K562 (cell line): ENCODE measurements at regions not wholly inside any gene's neighbourhood (a gene's known extent, or its start where the extent isn't known, plus 50 kb on each side); places are given as distances from the start of the nearest gene placed in this dataset.

Source experiments
- ATAC-seq: fragments of 200-7000 bp; cut with Tn5 transposase; 3 replicates; pipeline ENCODE4 v1.9.1; 2020; ENCODE audit warnings: moderate library complexity
- BruUV-seq: library from RNA; stranded (reverse); fragments of 400-500 nt; replicated peaks from 2 replicates; lab custom pipeline; 2021; lab: Mats Ljungman, UMichigan
- CTCF ChIA-PET: fragments of 300-600 bp; formaldehyde crosslinking; extraction: SDS; loops from one replicate; lab custom pipeline; 2021; ENCODE audit warnings: low intra/inter-chr PET ratio; lab: Yijun Ruan, JAX
- POLR2A ChIA-PET: fragments of 300-600, 350-650 bp; sonication (Branson Sonifier 250); formaldehyde crosslinking; extraction: SDS; loops from one replicate; lab custom pipeline; 2021; ENCODE audit warnings: antibody characterized with exemption, inconsistent platforms; lab: Yijun Ruan, JAX
- DNase-seq, 4 experiments: peaks; one replicate each; pipeline versions ENCODE4 v3.0.0 to v3.0.0-alpha.2; 2011 to 2018; ENCODE audit warnings: low spot score in 3 of 4, mixed read lengths in 3 of 4; ENCODE audit errors: extremely low read depth in 1 of 4
- FAIRE-seq: peaks from 2 replicates; lab custom pipeline; 2011; peaks lifted over from hg19 to GRCh38; lab: Jason Lieb, UNC
- H2AFZ ChIP-seq: 2 replicates; pipeline ENCODE4 v1.6.0; 2011; ENCODE audit warnings: low read depth, low read length, control low read depth, inconsistent platforms
- H3K27ac ChIP-seq: fragments of 200-600 bp; 3 replicates; pipeline ENCODE4 v1.8.0; 2011; ENCODE audit warnings: low read depth, mild to moderate bottlenecking, control low read depth, inconsistent platforms, low read length, moderate library complexity, mixed read lengths; ENCODE audit errors: extremely low read depth
- H3K27me3 ChIP-seq, 2 experiments: fragments of 300-600 bp in 1 of 2; 2 replicates in 1 of 2; 3 replicates in 1 of 2; pipeline versions ENCODE4 v1.6.0 to v1.8.0; 2011; ENCODE audit warnings: inconsistent platforms in 2 of 2, low read length in 2 of 2, mild to moderate bottlenecking in 1 of 2, mixed read lengths in 1 of 2, moderate library complexity in 1 of 2; ENCODE audit not compliant: control insufficient read depth in 2 of 2, insufficient read depth in 2 of 2
- H3K36me3 ChIP-seq: fragments of 300-600 bp; 3 replicates; pipeline ENCODE4 v1.8.0; 2011; ENCODE audit warnings: mild to moderate bottlenecking, low read length, inconsistent platforms; ENCODE audit not compliant: control insufficient read depth, insufficient read depth
- H3K4me1 ChIP-seq, 2 experiments: fragments of 200-600 bp in 1 of 2; replicated peaks in 1 of 2; 2 replicates in 1 of 2; 3 replicates in 1 of 2; pipeline versions ENCODE4 v1.5.1 to v1.8.0; 2011; ENCODE audit warnings: inconsistent platforms in 2 of 2, low read length in 2 of 2, mild to moderate bottlenecking in 1 of 2, mixed read lengths in 1 of 2, moderate library complexity in 1 of 2; ENCODE audit not compliant: control insufficient read depth in 2 of 2, insufficient read depth in 2 of 2
- H3K4me2 ChIP-seq: 2 replicates; pipeline ENCODE4 v1.6.1; 2011; ENCODE audit warnings: low read length, control low read depth, inconsistent platforms, mixed read lengths; ENCODE audit not compliant: insufficient read depth
- H3K4me3 ChIP-seq: fragments of 200-600 bp; sonication (generic), shearing (Covaris generic); 2 replicates; pipeline ENCODE4 v1.5.1; 2016; ENCODE audit warnings: control low read depth, inconsistent platforms
- H3K79me2 ChIP-seq: fragments of 200-600 bp; 3 replicates; pipeline ENCODE4 v1.8.0; 2011; ENCODE audit warnings: low read length, inconsistent platforms; ENCODE audit not compliant: control insufficient read depth, insufficient read depth
- H3K9ac ChIP-seq, 2 experiments: 2 replicates each; pipeline versions ENCODE4 v1.6.0 to v1.6.1; 2011; ENCODE audit warnings: low read depth in 2 of 2, low read length in 2 of 2, control low read depth in 1 of 2, inconsistent platforms in 1 of 2, mild to moderate bottlenecking in 1 of 2, mixed read lengths in 1 of 2; ENCODE audit not compliant: insufficient read depth in 1 of 2
- H3K9me1 ChIP-seq: one replicate; pipeline ENCODE4 v1.6.0; 2011; ENCODE audit warnings: inconsistent platforms, mild to moderate bottlenecking, low read length, moderate library complexity; ENCODE audit not compliant: control insufficient read depth, insufficient read depth
- H3K9me3 ChIP-seq: replicated peaks from 2 replicates; pipeline ENCODE4 v1.5.1; 2011; ENCODE audit warnings: low read depth, low read length, inconsistent platforms; ENCODE audit not compliant: control insufficient read depth, insufficient read depth
- H4K20me1 ChIP-seq: replicated peaks from 2 replicates; pipeline ENCODE4 v1.6.1; 2011; ENCODE audit warnings: low read length, inconsistent platforms, mixed read lengths; ENCODE audit not compliant: control insufficient read depth, insufficient read depth
- CCAR2 ChIP-seq: fragments of 200-400 bp; formaldehyde crosslinking; IDR thresholded peaks from 2 replicates; pipeline ENCODE4 v1.6.1; 2017; ENCODE audit warnings: mild to moderate bottlenecking, low read depth, low read length
- KDM1A ChIP-seq, 2 experiments: fragments of 450-650 bp; IDR thresholded peaks; 2 replicates each; pipeline ENCODE4 v1.6.1; 2016; ENCODE audit warnings: mild to moderate bottlenecking in 2 of 2
- NFXL1 ChIP-seq: fragments of 450-650 bp; formaldehyde crosslinking; IDR thresholded peaks from 2 replicates; pipeline ENCODE4 v1.4.0; 2021; ENCODE audit warnings: mild to moderate bottlenecking
- POLR2A ChIP-seq: fragments of 450-650 bp; conservative IDR thresholded peaks from 2 replicates; pipeline ENCODE4 v1.6.1; 2016
- PREB ChIP-seq: sonication (generic); formaldehyde crosslinking; IDR thresholded peaks from 2 replicates; pipeline ENCODE4 v1.8.1; 2023; ENCODE audit warnings: mild to moderate bottlenecking, missing genetic modification reagents
- PRPF4 ChIP-seq: fragments of 200-400 bp; formaldehyde crosslinking; IDR thresholded peaks from one replicate; pipeline ENCODE4 v1.6.1; 2017; ENCODE audit warnings: low read length, low read depth, mild to moderate bottlenecking; ENCODE audit not compliant: insufficient read depth, poor library complexity, severe bottlenecking
- RBFOX2 ChIP-seq: fragments of 200-400 bp; formaldehyde crosslinking; IDR thresholded peaks from 2 replicates; pipeline ENCODE4 v1.6.1; 2017; ENCODE audit warnings: low read depth, mild to moderate bottlenecking, low read length, moderate library complexity
- SMARCA5 ChIP-seq: fragments of 450-650 bp; IDR thresholded peaks from 2 replicates; pipeline ENCODE4 v1.6.1; 2016
- ZKSCAN3 ChIP-seq: fragments of 250-450 bp; sonication (Bioruptor Pico); IDR thresholded peaks from 2 replicates; pipeline ENCODE4 v1.4.0; 2020
- WGBS: fragments of 100-300 bp; shearing (Covaris generic); methylation state at CpG from one replicate; pipeline ENCODE4 v1.1.6; 2016; ENCODE audit warnings: low coverage, mixed read lengths; ENCODE audit not compliant: insufficient coverage; ENCODE audit errors: missing lambda C conversion rate; 5-methylcytosine and 5-hydroxymethylcytosine counted together
- in situ Hi-C: fragments of 300-500 bp; cut with MboI; formaldehyde crosslinking; loops from 4 replicates; pipeline ENCODE4 v1.15.0; 2018; ENCODE audit warnings: inconsistent platforms, mixed read lengths
- intact Hi-C: fragments of 100-400 bp; cut with micrococcal nuclease; formaldehyde crosslinking; loops from 2 replicates; pipeline ENCODE4 v1.14.2; 2022

GRCh38 chr20:6976106-6976900 lies 208.8 kb downstream of the BMP2 start:
- H2AFZ ChIP-seq = no peak overlapping the region
- WGBS = 0% methylated on average over 3 of the region's 3 CpGs
- TF ChIP-seq CCAR2 (no peak), NFXL1 (CRISPR knock-in tag) (no peak), POLR2A (no peak), ZKSCAN3 (CRISPR knock-in tag) (no peak), SMARCA5 (no peak), PREB (CRISPR knock-in tag) (no peak), RBFOX2 (no peak), KDM1A (IDR thresholded peaks at IDR 0.05) (no peak), PRPF4 (no peak)
- ChIA-PET POLR2A (no interaction called here), CTCF (no interaction called here)
- H3K9ac ChIP-seq = no peak overlapping the region
- no peaks in the 10 kb centered on the region for H3K9me1 ChIP-seq
- H3K4me1 ChIP-seq = no peaks in the 10 kb centered on the region
- intact Hi-C loops = no loop called here
- H3K27me3 ChIP-seq = no peaks in the 10 kb centered on the region
- in situ Hi-C loops = no loop called here
- no peak overlapping the region for H3K27ac ChIP-seq
- H3K4me3 ChIP-seq = no peak overlapping the region
- H4K20me1 ChIP-seq = no peaks in the 10 kb centered on the region
- no TSS peak for BruUV-seq
- no peak overlapping the region for H3K4me2 ChIP-seq
- no peak for ATAC-seq
- H3K36me3 ChIP-seq = no peaks in the 10 kb centered on the region
- no peaks in the 10 kb centered on the region for H3K79me2 ChIP-seq
- FAIRE-seq = no peak
- no peak for DNase-seq
- no peaks in the 10 kb centered on the region for H3K9me3 ChIP-seq
